HK-2 (cell line): ENCODE measurements at regions not wholly inside any gene's neighbourhood (a gene's known extent, or its start where the extent isn't known, plus 50 kb on each side); places are given as distances from the start of the nearest gene placed in this dataset.

Experiments used
- DNase-seq: peaks from one replicate; pipeline ENCODE4 v3.0.0-alpha.2; 2018; ENCODE audit not compliant: unreplicated experiment

GRCh38 chr18:78643004-78643403 lies 336.6 kb upstream of the SALL3 start:
- no peak for DNase-seq

- no peak for DNase-seq
Observed at GRCh38 chr18:78643981-78644380, 335.6 kb upstream of the SALL3 start.

DNA sequence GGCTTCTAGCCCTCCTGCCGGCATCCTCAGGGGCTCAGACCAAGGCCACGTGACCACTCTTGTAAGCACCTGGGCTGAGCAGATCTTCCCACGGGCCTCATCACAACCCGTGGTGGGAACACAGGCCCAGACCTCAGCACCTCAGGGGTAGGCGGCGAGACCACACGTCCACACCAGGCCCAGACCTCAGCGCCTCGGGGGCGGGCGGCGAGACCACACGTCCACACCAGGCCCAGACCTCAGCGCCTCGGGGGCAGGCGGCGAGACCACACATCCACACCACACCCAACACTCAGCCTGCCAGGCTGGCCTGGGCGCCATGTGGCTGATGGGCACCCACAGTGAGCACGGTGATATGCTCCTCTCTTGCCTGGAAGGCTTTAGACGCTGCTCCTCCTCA lies 334.4 kb upstream of the SALL3 start:
- no peak for DNase-seq

DNA sequence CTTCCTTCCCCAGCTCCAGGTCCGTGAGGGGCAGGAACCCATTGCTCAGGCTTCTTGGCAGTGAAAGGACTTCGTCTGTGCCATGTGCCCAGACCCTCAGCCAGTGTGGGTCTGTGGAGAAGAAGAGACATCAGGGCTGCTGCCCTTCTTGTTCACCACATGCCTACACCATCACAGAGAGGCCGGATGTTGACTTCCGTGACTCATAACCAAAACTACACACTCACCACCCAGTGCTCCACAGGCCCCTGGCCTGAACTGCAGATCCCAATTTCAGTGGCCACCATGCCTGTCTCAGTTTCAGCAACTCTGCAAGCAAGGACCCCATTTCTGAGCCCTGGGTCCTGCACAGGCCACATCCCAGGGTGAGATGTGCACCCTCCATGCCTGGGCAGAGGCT lies 332.6 kb upstream of the SALL3 start:
- no peak for DNase-seq

- DNase-seq = no peak
Observed at GRCh38 chr18:78649421-78649820, 330.2 kb upstream of the SALL3 start.

DNA sequence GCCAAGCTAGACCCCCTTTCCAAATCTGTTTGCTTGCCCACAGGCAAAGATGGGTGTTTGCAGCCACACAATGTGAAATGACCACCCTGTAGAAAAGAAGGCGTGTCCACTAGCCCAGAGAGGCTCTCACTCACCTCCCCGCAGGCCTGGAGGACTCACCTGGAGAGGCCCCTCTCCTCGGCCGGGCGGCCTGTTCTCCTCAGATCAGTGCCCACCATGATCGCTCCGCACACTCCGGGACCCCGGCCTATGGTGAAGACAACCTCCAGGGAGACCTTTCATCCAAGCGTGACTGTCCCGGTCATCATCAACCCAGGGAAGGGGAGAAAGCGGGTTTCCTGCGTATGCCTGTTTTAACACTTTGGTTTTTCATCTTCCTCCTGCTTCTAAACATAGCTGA lies 328.7 kb upstream of the SALL3 start:
- DNase-seq = no peak

- no peak for DNase-seq
Observed at GRCh38 chr18:78652001-78652545, 327.5 kb upstream of the SALL3 start.

- DNase-seq = no peak
Observed at GRCh38 chr18:78655921-78656320, 323.7 kb upstream of the SALL3 start.

GRCh38 chr18:78656346-78656925 lies 323.2 kb upstream of the SALL3 start:
- no peak for DNase-seq

DNA sequence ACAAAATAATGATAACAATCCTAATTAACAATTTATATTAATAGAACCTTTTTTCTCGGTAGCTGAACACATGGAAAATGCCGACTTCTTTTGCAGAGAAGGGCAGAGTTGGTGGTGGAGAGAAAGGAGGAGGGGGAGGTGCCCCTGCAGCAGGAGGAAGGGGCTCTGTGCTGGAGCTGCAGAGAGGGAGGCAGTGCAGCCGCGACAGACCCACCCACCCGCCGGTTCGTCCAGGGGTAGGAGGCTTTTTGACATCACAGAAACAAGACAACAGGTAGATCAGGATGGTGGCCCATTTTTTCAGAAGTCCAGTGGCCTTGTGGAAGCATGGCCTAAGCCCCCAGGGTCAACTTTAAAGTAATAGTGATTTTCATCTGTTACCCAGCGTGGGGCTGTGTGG lies 321.1 kb upstream of the SALL3 start:
- DNase-seq = no peak

- no peak for DNase-seq
Observed at GRCh38 chr18:78659057-78659456, 320.6 kb upstream of the SALL3 start.

GRCh38 chr18:78659748-78660147 lies 319.9 kb upstream of the SALL3 start:
- peak; percentile 1 for DNase-seq

DNA sequence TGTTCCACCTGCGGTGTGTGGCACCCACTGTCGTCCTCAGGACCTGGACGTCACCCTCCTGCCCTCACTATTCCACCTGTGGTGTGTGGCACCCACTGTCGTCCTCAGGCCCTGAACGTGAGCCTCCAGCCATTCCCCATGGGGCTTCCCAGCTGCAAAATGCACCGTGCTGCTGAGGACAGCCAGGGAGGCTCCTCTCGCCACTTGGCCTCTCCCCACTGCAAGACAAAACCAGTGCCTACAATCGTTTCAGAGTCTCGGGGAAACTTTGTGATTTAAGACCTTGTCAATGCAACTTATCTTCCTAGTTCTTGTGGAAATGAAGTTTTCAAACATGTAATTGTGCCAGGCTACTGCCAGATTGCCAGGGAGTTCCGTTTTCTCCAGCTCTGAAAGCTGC lies 319.3 kb upstream of the SALL3 start:
- DNase-seq = no peak

- DNase-seq = no peak
Observed at GRCh38 chr18:78661316-78661715, 318.3 kb upstream of the SALL3 start.

- DNase-seq = no peak
Observed at GRCh38 chr18:78662879-78663278, 316.7 kb upstream of the SALL3 start.

DNA sequence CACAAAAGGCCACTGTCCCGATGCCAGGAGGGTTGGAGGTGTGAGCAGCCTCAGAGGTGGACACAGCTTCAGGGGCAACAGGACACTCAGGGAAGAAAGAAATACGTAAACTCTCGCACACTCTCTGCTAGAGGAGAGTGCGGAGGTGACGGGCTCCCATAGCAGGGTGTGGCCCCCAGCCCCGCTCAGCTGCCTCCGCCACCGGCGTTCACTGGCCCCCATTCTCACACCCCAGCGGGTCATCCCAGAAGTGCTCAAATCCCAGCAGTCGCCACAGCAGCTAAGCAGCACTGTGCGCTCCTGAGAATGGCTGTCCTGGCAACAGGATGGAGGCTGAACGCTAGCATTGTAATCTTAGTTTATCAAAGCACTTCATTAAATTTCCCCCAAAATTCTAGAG lies 315.6 kb upstream of the SALL3 start:
- no peak for DNase-seq

DNA sequence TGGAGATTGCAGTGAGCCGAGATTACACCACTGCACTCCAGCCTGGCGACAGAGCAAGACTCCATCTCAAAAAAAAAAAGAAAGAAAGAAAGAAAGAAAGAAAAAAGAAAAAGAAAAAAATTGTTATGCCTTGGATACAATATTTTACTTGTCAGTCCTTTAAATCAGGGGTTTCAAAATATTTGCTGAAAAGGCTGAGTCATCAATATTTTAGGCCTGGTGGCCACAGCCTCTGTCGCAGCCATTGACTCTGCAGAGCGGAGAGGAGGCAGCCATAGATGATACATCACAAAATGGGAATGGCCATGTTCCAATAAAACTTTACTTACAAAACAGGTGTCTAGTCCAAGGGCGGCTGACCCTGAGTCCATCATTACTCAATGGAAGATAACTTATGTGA lies 314.8 kb upstream of the SALL3 start:
- no peak for DNase-seq

- no peak for DNase-seq
Observed at GRCh38 chr18:78665644-78666043, 314.0 kb upstream of the SALL3 start.

DNA sequence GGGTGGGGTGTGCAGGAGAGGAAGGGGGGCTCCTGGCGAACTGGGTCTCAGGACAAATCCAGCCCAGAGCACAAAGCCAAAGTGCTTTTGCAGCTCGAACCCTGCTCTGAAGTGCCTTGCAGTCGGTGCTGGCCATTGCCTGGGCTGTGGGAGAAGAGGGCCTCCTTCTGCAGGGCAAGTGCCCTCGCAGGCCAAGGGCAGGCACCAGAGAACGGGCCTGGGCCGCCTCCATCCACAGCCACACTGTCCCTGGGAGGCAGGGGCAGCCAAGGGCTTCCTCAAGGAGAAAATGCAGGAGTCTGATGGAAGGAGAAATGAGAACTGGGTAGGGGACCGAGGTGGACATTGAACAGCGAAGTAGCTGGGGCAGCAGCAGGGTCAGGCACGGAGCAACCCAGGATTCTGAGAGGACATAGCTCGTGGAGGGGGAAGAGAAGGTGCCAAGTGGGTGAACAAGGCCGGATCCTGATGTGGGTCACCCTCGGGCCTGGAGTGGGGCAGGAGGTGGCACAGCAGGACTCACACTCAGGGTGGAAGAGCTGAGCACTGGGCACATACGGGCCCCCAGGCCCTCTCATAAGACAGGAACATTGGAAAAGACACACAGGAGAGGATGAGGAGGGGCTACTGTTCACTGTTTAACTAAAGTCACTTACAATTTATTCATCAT lies 312.8 kb upstream of the SALL3 start:
- DNase-seq = no peak

GRCh38 chr18:78670778-78671391 lies 308.7 kb upstream of the SALL3 start:
- no peak for DNase-seq

- DNase-seq = no peak
Observed at GRCh38 chr18:78671551-78671950, 308.1 kb upstream of the SALL3 start.

DNA sequence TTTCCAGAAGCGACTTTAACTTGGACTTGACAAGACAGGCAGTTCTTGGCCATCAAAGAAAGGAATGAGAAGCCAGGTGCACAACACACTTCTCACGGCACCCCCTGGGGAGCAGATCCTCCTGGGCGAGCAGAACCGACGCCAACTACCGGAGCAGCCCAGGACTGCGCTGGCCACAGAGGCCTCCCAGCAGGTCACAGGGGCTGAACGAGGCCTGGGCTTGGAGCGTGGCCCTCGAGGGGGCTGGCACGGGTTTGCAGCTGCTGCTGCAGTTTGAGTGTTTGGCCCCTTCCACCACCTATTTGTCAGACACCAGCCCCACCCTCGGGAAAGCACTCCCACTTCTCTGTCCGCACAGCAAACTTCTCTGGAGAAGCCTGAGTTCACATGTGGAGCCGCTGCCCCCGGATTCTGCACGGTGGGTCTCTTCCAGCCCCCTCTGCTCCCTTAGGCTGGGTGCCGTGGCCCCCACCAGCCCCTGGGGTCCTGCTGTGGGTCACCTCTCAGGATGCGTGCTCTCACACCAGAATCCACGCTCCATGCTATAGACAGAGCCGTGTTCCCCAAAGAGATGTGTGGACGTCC lies 306.7 kb upstream of the SALL3 start:
- DNase-seq = no peak
